ENCODE measurements at regions not wholly inside any gene's neighbourhood (a gene's known extent, or its start where the extent isn't known, plus 50 kb on each side); places are given as distances from the start of the nearest gene placed in this dataset.

DNA sequence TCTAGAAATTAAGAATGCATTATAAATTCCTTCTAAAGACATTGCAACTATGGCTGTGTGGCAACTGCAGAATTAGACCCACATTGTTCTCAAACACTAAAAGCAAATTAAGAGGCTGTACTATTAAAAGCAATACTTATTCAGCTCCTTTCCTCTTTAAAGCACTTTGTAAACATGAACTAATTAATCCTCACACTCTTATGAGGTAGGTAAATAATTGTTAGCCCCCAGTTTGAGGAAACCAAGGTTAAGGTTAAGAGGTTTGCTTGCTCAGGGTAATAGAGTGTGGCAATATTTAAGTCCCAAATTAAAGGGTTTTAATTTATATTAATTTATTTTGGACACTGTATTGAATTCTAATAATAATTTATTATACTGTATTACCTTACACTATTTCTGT, 553.8 kb downstream of the LRRIQ3 start:
- no peak for DNase-seq (ENCODE audit: low spot score)

DNA sequence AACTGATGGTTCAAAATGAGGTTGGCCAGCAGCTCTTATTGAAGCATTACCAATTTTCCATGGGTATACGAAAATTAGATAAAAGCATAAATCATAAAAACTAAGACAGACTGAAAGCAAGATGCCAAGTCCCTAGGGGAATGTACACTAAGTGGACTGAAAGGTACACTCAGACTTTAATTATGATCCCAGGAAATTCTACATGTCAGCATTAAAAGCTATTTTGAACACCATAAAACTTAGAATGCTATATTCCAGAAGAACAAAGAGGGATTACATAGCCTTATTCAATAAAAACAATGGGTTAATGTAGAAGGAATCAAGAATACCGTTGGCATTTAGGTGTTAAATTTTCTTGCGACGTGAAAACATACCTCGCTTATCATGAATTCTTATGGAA, 558.5 kb downstream of the LRRIQ3 start:
- no peak for DNase-seq (ENCODE audit: low spot score)

DNA sequence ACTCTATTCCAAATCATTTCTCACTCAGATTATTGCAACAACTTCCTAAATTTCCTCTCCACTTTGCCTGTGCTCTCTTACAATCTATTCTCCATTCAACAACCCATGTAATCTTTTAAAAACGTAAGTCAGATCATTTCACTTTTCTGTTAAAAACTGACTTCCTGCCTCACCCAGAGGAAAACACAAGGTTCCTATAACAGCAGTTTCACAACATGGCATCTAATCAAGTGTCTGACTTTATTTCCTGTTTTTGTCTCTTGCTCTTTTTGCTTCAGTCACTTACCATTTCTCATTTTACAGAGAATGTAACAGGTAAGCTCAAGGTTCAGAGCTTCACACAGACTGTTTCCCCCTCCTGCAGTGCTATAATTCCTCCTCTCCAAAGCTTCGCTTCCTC, 560.7 kb downstream of the LRRIQ3 start:
- DNase-seq (ENCODE audit: low spot score) = no peak

DNA sequence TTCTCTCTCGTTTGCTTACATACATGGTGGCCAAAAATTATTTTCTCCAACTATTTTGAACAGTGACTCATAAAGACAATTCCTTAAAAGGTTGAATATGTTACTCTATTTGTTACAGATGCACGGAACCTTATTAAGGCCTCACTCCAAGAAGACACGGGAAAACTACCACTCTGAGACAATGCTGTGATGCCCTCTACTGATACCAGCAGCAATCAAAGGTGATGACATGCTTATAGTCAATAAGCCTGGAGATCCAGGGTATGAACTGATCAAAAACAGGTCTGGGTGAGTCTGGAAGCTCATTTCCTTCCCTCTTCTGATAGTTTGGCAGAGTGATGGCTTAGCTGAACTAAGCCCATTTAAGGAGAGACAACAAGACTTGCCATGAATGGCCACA, 563.0 kb downstream of the LRRIQ3 start:
- DNase-seq (ENCODE audit: low spot score) = no peak

DNA sequence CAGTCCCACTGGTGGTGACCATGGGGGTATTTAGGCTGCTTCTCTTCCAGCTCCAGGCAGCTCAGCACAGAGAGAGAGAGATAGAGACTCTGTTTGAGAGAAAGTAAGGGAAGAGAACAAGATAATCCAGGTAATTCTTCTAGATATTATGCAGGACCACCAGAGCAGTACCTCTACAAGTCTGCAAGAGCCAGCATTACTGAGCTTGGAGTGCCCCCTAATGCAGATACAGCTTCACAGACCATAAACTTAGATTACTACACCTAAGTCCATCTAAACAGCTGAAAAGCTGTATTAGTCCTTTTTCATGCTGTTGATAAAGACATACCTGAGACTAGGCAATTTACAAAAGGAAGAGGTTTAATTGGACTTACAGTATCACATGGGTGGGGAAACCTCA, 570.3 kb downstream of the LRRIQ3 start:
- no peak for DNase-seq (ENCODE audit: low spot score)

DNA sequence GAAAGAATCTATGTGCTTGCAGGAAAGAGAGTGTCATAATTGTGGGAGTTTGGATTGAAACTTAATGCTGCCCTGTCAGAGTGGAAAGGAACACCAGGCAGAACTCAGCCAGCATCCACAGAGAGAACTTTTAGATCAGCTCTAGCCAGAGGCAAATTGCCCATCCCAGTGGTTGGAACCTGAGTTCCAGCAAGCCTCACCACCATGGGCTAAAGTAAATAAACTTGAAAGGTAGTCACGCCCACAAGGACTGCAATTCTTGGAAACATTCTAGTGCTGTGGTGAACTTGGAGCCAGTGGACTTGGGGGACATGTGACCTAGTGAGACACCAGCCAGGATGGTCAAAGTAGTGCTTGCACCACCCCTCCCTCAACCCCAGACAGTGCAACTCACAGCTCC, 571.6 kb downstream of the LRRIQ3 start:
- DNase-seq (ENCODE audit: low spot score) = no peak

DNA sequence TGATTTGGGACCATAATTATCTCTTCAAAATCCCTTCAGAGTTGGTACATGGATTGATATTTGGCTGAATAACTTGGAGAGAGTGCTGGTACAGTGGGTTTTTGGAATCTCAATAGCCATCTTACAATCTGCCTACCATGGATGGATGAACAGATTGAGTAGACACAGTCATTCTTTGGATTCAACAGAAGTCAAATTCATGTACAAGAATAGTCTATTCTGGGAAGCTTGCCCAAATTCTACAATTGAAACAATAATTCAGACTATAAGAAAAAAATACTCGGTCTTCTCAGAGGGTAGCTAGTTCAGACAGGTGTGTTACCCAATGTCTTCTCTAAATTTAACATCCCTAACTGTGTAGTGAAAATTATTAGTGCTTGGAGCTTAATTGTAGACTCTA, 574.0 kb downstream of the LRRIQ3 start:
- no peak for DNase-seq (ENCODE audit: low spot score)

DNA sequence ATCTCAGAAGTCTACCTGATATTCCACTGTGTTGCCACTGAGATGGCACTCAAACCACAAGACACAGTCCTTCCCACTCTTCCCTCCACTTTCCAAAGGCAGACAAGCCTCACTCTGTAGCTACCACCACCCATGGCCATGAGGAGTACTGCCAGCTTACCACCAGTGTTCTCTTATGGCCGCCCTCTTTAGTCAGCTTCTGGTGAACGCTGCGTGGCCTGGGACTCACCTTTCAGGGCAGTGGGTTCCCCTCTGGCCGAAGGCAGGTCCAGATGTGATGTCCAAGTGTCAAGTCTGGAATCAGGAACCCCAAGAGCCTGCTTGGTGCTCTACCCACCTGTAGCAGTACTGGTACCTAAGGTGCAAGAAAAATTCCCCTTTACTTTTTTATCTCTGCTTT, 580.8 kb downstream of the LRRIQ3 start:
- DNase-seq (ENCODE audit: low spot score) = no peak

DNA sequence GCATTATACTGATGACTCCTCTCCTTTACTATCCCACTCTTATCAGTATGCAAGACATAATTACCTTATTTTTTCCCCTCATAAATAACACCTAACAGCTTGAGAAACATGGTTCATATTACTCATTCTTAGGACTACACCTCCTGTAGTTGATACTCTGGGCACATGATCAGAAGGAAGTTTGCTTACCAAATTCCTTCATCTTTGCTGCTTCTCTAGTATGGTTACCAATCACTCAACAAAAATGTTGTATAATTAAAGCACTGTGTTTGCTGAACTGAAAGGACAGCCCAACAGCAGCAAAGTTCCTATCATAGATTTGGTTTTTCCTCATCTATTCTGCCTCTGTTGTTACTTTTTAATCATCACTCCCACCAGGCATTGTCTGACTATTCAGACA, 586.3 kb downstream of the LRRIQ3 start:
- no peak for DNase-seq (ENCODE audit: low spot score)

DNA sequence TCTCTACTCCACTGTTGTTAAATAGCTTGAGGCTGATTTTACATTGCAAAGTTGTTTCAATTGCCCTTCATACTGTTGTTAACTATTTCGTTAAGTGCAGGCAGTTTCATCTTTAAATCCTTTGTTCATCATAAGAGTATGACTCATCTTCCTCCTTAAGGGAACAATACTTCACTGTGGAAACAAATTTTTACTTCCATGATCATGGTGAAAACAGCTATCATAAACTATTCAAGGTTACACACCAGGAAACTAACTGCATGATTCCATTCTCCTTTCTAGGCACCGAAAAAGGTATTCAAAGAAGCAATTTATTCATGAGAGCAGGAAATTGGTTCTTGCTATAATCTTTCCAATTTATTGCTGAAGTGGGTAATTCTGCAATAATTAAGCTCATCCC, 593.2 kb downstream of the LRRIQ3 start:
- no peak for DNase-seq (ENCODE audit: low spot score)

DNA sequence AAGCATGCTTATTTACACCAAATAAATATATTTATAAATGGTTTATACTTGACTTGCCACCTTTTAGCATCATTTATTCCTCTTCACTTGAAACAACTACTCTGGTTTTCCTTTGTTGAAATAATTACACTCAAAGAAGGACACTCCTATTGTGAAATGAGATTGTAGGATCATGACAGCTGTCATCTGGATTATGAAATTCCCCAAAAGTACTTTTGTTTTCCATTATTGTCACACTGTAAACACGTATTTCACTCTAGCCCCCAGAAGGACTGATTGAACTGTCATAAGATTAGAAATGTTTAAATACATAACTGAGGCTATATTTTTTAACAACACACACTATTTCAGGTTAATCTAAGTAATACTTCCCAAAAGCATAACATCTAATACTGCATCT, 593.8 kb downstream of the LRRIQ3 start:
- DNase-seq (ENCODE audit: low spot score) = no peak

DNA sequence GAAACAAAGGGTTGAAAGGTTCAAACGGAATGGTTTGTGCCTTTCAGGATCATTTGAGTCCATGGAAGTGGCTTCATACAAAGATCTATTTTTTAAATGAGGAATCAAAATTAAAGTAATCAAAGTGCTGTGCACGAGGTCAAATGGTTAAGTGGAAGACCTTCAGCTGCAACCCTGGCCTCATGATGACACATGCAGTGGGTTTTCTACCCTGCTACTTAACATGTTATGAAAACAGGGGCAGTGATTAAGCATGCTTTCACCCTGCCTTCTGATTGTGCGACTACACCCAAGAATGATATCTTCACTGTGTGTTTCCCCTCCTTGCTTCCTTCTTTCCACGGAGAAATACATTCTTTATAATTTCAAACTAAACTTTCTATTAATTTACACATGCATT, 604.2 kb downstream of the LRRIQ3 start:
- no peak for DNase-seq (ENCODE audit: low spot score)

DNA sequence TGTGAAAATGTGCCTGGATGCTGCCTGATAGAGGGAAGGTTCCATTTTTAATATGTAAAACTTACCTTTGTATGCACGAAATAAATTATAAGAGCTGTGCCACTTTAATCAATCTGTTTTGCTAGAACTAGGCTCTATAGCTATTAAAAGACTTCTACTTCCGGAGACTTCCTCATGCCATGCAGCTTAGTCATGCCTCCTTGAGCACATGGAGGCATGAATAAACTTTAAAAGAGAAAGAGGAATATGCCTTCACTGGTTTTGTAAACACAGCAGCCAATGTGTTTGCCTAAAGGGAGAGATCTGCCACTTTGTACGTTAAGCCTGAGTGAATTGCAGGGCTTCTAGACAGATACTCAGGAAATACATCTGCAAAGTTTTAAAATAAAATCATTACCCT, 604.6 kb downstream of the LRRIQ3 start:
- no peak for DNase-seq (ENCODE audit: low spot score)

DNA sequence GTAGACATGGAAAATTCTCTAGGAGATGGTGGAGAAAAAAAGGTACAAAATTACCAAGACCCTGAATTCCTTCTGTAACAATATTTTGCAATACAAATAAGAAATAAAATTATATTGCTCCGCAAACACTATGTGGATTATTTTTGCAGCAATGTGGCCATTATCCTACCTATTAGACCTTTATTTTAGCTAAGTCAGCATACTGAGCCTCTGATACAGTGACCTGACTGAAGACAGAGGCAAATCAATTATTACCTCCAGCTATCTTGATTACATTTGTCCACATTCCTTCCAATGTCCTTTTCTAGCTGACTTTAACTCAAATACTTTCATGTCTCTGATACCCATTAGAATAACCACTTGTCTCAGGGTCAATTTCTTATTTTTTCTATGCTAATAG, 610.9 kb downstream of the LRRIQ3 start:
- no peak for DNase-seq (ENCODE audit: low spot score)

DNA sequence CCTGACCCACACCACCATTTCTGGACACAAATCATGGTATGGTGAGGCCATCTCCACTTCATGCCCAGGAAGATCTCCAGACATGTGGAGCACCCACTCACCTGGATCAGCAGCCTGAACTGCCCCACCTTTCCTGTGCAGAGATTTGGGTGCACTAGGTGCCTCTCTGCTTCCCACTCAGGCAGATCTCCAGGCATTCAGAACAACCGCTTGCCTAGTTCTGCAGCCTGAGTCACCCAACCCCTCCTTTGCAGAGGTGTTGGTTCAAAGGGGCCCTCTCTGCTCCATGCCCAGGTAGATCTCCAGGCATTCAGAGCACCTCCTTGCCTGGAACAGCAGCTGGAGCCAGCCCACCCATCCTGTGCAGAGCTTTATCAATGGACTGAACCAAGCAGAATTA, 620.8 kb downstream of the LRRIQ3 start:
- no peak for DNase-seq (ENCODE audit: low spot score)

DNA sequence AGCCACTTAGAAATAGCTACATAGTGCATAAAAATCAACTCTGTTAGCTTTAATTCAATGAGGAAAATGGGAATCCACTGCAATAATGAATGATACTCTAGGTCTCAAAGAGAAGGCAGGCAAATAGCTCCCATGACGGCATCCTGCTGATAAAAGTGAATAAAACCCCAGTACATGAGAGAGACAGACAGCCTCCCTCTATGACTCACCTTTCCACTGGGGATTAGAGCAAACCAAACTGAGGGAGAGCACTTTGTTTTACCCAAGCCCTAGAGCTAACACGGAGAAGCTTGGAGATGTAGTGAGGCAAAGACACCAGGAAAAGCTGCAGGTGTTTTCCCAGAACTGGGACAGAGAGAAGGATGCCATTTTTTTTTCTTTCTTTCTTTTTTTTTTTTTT, 621.9 kb downstream of the LRRIQ3 start:
- no peak for DNase-seq (ENCODE audit: low spot score)

DNA sequence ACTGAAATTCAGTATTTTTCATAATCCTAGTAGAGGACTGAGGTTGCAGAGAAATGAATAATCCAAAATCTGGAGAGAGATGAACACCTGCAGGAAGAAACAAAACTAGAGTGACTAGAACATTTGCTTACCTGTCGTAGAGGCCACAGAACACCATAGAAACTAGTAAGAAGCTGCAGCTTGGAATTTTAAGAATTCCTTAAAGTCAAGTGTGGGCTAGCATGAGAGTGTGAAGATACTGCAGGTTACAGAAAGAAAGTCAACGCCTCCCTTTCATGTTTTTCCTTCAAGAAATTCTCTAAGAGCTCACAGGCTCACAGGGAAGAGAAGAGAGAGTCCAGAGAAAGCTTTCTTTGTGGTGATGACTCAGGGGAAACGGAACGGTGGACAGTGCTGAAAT, 633.7 kb downstream of the LRRIQ3 start:
- DNase-seq (ENCODE audit: low spot score) = no peak

DNA sequence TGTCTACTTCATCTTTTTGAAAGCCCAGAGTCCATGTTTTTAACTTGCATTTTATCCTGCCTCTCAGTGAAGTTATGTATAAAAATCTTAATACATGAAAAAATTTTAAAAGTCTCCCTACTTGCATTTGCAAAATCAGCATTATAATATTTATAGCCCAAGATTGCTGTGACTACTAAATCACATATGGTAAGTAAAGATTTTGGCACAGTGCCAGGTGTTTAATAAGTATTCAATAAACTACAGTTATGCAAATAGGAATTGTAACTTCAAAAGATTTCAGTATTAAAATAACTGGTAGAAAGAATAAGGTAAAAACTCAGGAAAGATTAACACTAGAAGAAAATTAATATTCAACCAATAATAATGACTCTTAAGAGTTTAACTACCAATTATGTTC, 641.7 kb downstream of the LRRIQ3 start:
- DNase-seq (ENCODE audit: low spot score) = no peak

DNA sequence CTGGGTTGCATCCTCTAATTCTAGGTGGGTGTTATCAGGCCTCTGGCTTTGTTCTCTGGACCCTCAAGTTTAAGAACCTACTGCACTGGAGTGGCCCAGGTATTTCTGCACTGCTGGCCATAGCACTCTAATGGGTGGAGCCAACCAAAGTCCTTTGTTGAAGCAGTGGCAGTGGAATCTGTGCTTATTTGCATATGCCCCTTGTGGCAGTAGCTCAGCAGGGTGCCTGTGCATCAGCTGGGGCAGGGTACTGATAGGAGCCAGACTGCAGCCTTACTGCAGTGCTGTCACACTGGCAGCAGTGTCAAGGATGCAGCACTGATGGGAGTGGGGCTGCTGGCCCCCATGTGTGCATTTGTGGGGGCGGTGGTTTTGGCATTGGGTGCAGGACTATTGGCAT, 660.6 kb downstream of the LRRIQ3 start:
- no peak for DNase-seq (ENCODE audit: low spot score)

DNA sequence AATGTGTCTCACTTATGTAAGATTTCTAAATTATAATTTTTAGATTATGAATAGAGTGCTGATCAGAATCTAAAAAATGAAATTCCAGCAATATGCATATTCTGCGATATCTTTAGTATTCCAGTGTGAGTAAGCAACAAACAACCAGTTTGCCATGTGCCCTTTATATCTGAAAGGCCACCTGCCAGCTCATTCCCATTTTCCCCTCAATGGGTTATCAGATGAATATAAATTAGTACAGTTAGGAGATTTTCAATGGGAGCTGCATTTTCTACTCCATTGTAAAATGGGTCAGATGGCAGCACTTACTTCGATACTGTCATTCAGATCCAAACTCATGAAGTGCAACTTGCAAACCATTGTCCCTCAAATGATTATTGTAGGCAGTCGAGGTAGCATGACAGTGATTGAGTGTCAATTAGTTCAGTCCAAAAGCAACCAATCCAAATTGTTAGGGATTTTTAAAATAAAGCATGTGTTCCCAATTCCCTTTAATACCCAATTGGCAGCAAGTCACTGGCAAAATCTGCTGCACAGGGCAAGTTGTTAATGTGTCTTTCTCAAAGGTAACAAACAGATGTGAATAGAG, 680.3 kb downstream of the LRRIQ3 start:
- no peak for DNase-seq (ENCODE audit: low spot score)

DNA sequence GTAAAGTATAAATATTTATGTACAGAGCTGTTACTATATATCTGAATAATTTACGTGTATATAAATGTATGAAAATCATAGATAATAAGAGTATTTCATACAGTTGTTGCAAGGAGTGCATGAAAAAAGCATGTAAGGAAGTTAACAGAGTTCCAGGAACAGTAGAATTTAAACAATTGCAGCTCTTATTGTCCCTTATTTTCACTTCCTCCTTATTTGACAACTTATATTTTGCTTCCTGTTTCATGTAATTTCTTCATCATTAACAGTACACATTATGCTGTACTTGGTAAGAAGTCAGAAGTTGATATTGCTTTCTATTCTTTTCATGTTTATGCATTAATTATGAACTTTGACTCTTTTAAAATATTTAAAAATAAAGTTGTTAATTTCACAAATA, 681.5 kb downstream of the LRRIQ3 start:
- DNase-seq (ENCODE audit: low spot score) = no peak

DNA sequence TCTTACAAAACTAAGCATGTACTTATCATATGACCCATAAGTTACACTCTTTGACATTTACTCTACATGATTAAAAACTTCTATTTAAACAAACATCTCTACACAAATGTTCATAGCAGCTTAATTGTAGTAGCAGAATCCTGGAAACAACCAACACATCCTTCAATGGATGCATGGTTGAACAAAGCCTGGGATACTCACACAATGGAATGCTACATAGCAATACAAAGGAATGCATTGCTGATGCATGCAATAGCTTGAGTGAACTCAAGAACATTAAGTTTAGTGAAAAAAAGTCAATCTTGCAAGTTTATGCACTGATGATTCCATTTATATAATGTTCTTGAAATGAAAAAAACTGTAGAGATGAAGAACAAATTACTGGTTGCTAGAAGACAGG, 686.9 kb downstream of the LRRIQ3 start:
- no peak for DNase-seq (ENCODE audit: low spot score)

DNA sequence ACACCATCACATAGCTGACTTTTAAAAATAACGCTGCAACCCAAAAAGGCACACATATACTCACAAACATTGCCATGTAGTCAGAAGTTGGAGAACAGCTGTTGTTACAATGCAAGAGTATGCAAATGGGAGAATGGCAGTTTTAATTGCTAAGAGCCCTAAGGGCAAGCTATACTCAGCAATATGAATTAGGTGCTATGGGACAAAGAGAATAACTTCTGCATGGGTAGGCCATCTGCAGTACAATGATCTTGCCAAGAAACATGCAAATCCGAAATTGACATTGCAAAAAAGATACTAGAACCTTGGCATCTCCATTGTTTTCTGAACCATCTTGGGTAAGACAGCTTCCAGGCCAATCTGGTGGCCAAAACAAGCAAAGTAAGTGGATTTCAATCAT, 697.8 kb downstream of the LRRIQ3 start:
- no peak for DNase-seq (ENCODE audit: low spot score)

DNA sequence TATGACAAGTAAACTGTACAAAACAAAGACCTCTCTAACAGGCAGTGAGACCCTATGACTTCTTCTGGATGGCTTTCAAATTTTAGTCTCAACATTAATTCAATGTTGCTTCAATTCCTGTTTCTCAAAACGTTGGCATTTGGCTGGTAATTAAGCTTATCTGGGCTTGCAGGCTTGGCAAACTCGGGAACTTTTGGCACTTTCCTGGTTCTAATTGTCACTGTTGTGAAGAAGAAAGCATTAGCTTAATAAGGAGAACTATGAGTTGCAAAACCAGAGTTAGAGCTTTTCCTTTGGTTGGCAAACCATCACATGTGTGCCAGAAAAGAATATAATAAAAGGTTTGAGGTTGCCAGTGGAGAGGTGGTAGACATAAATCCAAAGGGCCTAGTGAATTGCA, 698.3 kb downstream of the LRRIQ3 start:
- no peak for DNase-seq (ENCODE audit: low spot score)

DNA sequence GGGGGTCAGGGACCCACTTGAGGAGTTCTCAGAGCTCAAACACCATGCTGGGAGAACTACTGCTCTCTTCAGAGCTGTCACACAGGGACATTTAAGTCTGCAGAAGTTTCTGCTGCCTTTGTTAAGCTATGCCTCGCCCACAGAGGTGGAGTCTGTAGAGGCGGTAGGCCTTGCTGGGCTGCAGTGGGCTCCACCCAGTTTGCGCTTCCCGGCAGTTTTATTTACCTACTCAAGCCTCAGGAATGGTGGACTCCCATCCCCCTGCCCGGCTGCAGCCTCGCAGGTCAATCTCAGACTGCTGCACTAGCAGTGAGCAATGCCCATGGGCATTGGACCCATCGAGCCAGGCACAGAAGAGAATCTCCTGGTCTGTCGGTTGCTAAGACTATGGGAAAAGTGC, 706.4 kb downstream of the LRRIQ3 start:
- DNase-seq (ENCODE audit: low spot score) = no peak
